GM23248 (cell line): ENCODE measurements at regions not wholly inside any gene's neighbourhood (a gene's known extent, or its start where the extent isn't known, plus 50 kb on each side); places are given as distances from the start of the nearest gene placed in this dataset.

ENCODE experiments used
- DNase-seq: peaks from one replicate; pipeline ENCODE4 v3.0.0-alpha.2; 2015
- H2AFZ ChIP-seq: fragments of 200-600 bp; sonication (generic); 2 replicates; pipeline ENCODE4 v1.6.1; 2016; ENCODE audit warnings: antibody characterized with exemption
- H3F3A ChIP-seq: fragments of 200-600 bp; sonication (generic); 2 replicates; pipeline ENCODE4 v1.6.1; 2016; ENCODE audit warnings: mild to moderate bottlenecking, antibody characterized with exemption, mixed run types; ENCODE audit not compliant: insufficient read depth
- H3K27ac ChIP-seq: fragments of 200-600 bp; sonication (generic); 2 replicates; pipeline ENCODE4 v1.5.1; 2016; ENCODE audit warnings: mild to moderate bottlenecking
- H3K27me3 ChIP-seq: fragments of 200-600 bp; sonication (generic); replicated peaks from 2 replicates; pipeline ENCODE4 v1.6.1; 2016; ENCODE audit warnings: mild to moderate bottlenecking; ENCODE audit not compliant: insufficient read depth
- H3K36me3 ChIP-seq: fragments of 200-600 bp; sonication (generic); 2 replicates; pipeline ENCODE4 v1.6.1; 2016; ENCODE audit warnings: low read depth, mild to moderate bottlenecking
- H3K4me1 ChIP-seq: fragments of 200-600 bp; sonication (generic); 2 replicates; pipeline ENCODE4 v1.6.1; 2016; ENCODE audit warnings: mild to moderate bottlenecking; ENCODE audit not compliant: insufficient read depth
- H3K4me2 ChIP-seq: fragments of 200-600 bp; sonication (generic); one replicate; pipeline ENCODE4 v1.6.1; 2016; ENCODE audit warnings: mild to moderate bottlenecking; ENCODE audit not compliant: unreplicated experiment
- H3K4me3 ChIP-seq: fragments of 200-600 bp; sonication (generic); 2 replicates; pipeline ENCODE4 v1.5.1; 2016; ENCODE audit warnings: mild to moderate bottlenecking
- H3K79me2 ChIP-seq: fragments of 200-600 bp; sonication (generic); 2 replicates; pipeline ENCODE4 v1.6.1; 2016; ENCODE audit warnings: mild to moderate bottlenecking; ENCODE audit not compliant: insufficient read depth
- H3K9ac ChIP-seq: fragments of 200-600 bp; sonication (generic); 2 replicates; pipeline ENCODE4 v1.6.1; 2016; ENCODE audit warnings: mild to moderate bottlenecking
- H3K9me2 ChIP-seq: fragments of 200-600 bp; sonication (generic); 2 replicates; pipeline ENCODE4 v1.6.1; 2016; ENCODE audit warnings: mixed run types, mild to moderate bottlenecking, moderate library complexity; ENCODE audit not compliant: insufficient read depth
- H3K9me3 ChIP-seq: fragments of 200-600 bp; sonication (generic); one replicate; pipeline ENCODE4 v1.6.1; 2017; ENCODE audit warnings: low read depth
- H4K20me1 ChIP-seq: fragments of 200-600 bp; sonication (generic); 2 replicates; pipeline ENCODE4 v1.6.0; 2016; ENCODE audit not compliant: insufficient read depth
- EZH2 ChIP-seq: fragments of 200-600 bp; sonication (generic); IDR thresholded peaks from 2 replicates; pipeline ENCODE4 v1.6.1; 2018; ENCODE audit warnings: antibody characterized with exemption, mild to moderate bottlenecking; ENCODE audit not compliant: insufficient read depth, poor library complexity, severe bottlenecking
- EZH2phosphoT487 ChIP-seq: fragments of 200-600 bp; sonication (generic); IDR thresholded peaks from 2 replicates; pipeline ENCODE4 v1.6.1; 2018; ENCODE audit warnings: antibody characterized with exemption, moderate library complexity, mild to moderate bottlenecking, low read depth; ENCODE audit not compliant: insufficient read depth
- WGBS, 2 experiments: methylation state at CpG; one replicate each; pipeline ENCODE4 v1.1.6; 2015 to 2017; ENCODE audit warnings: low lambda C conversion rate in 2 of 2, low coverage in 1 of 2; ENCODE audit errors: missing lambda C conversion rate in 2 of 2; 5-methylcytosine and 5-hydroxymethylcytosine counted together
- in situ Hi-C: fragments of 300-500 bp; cut with MboI; formaldehyde crosslinking; loops from 2 replicates; pipeline ENCODE4 v1.15.0; 2020

GRCh38 chr4:12583275-12583674 lies 900.9 kb downstream of the RAB28 start:
- no peaks in the 10 kb centered on the region for H3K9me3 ChIP-seq
- H3K36me3 ChIP-seq = no peaks in the 10 kb centered on the region
- H3K27ac ChIP-seq = no peak overlapping the region
- in situ Hi-C loops = no loop called here
- no peak overlapping the region for H3K4me2 ChIP-seq
- H3K9me2 ChIP-seq = no peaks in the 10 kb centered on the region
- H3F3A ChIP-seq = no peaks in the 10 kb centered on the region
- no peak for DNase-seq
- H3K79me2 ChIP-seq = no peaks in the 10 kb centered on the region
- H4K20me1 ChIP-seq = no peaks in the 10 kb centered on the region
- no peak overlapping the region for H3K4me3 ChIP-seq
- H2AFZ ChIP-seq = no peak overlapping the region
- TF ChIP-seq EZH2phosphoT487 = no peak
- TF ChIP-seq EZH2 = no peak
- no peaks in the 10 kb centered on the region for H3K27me3 ChIP-seq
- H3K4me1 ChIP-seq = no peaks in the 10 kb centered on the region
- no peak overlapping the region for H3K9ac ChIP-seq
- WGBS, 2 experiments = 10 to 20% methylated on average over 1 of the region's 1 CpG

GRCh38 chr4:12580787-12581186 lies 903.4 kb downstream of the RAB28 start:
- Histone ChIP-seq H3K36me3 (no peaks in the 10 kb centered on the region), H3K27me3 (no peaks in the 10 kb centered on the region), H3K9me3 (no peaks in the 10 kb centered on the region), H3K27ac (no peak overlapping the region), H3K9ac (no peak overlapping the region), H3K79me2 (no peaks in the 10 kb centered on the region), H3K4me2 (no peak overlapping the region), H3K4me1 (no peaks in the 10 kb centered on the region), H4K20me1 (no peaks in the 10 kb centered on the region), H3K9me2 (no peaks in the 10 kb centered on the region), H3K4me3 (no peak overlapping the region), H2AFZ (no peak overlapping the region), H3F3A (no peaks in the 10 kb centered on the region)
- in situ Hi-C loops = no loop called here
- DNase-seq = no peak
- TF ChIP-seq EZH2phosphoT487 = no peak
- TF ChIP-seq EZH2 = no peak
- 42 to 50% methylated on average over 5 of the region's 5 CpGs for WGBS, 2 experiments

- in situ Hi-C loops = no loop called here
- Histone ChIP-seq H3K27ac (no peak overlapping the region), H4K20me1 (no peaks in the 10 kb centered on the region), H3K4me2 (no peak overlapping the region), H3K27me3 (no peaks in the 10 kb centered on the region), H3K4me3 (no peak overlapping the region), H3K36me3 (no peaks in the 10 kb centered on the region), H3K9me3 (no peaks in the 10 kb centered on the region), H3F3A (no peaks in the 10 kb centered on the region), H3K79me2 (no peaks in the 10 kb centered on the region), H3K9ac (no peak overlapping the region), H3K9me2 (no peaks in the 10 kb centered on the region), H3K4me1 (no peaks in the 10 kb centered on the region), H2AFZ (no peak overlapping the region)
- no peak for DNase-seq
- WGBS, 2 experiments = 10 to 12% methylated on average over 6 of the region's 6 CpGs
- TF ChIP-seq EZH2phosphoT487 = no peak
Observed at GRCh38 chr4:12579172-12579571, 905.0 kb downstream of the RAB28 start.

GRCh38 chr4:12576409-12576808 lies 907.7 kb downstream of the RAB28 start:
- Histone ChIP-seq H2AFZ (no peak overlapping the region), H3K79me2 (no peaks in the 10 kb centered on the region), H3K27me3 (no peaks in the 10 kb centered on the region), H3K4me3 (no peak overlapping the region), H3K9ac (no peak overlapping the region), H3K4me2 (no peak overlapping the region), H4K20me1 (no peaks in the 10 kb centered on the region), H3K9me3 (no peaks in the 10 kb centered on the region), H3F3A (no peaks in the 10 kb centered on the region), H3K36me3 (no peaks in the 10 kb centered on the region), H3K9me2 (no peaks in the 10 kb centered on the region), H3K27ac (no peak overlapping the region), H3K4me1 (no peaks in the 10 kb centered on the region)
- no peak for DNase-seq
- in situ Hi-C loops = no loop called here
- TF ChIP-seq EZH2phosphoT487 (no peak), EZH2 (no peak)
- 6 to 8% methylated on average over 4 of the region's 4 CpGs for WGBS, 2 experiments

- H3K4me3 ChIP-seq = no peak overlapping the region
- H3K36me3 ChIP-seq = no peaks in the 10 kb centered on the region
- in situ Hi-C loops = no loop called here
Observed at GRCh38 chr4:12573716-12574115, 910.4 kb downstream of the RAB28 start.

More at GRCh38 chr4:12573716-12574115, 910.4 kb downstream of the RAB28 start:
- H3K79me2 ChIP-seq = no peaks in the 10 kb centered on the region
- no peak overlapping the region for H3K27ac ChIP-seq
- no peak for TF ChIP-seq EZH2
- no peak overlapping the region for H3K4me2 ChIP-seq
- H3K9me2 ChIP-seq = no peaks in the 10 kb centered on the region
- no peak for DNase-seq
- H4K20me1 ChIP-seq = no peaks in the 10 kb centered on the region
- H3K9ac ChIP-seq = no peak overlapping the region
- no peaks in the 10 kb centered on the region for H3K4me1 ChIP-seq
- no peaks in the 10 kb centered on the region for H3K27me3 ChIP-seq
- no peak overlapping the region for H2AFZ ChIP-seq
- H3F3A ChIP-seq = no peaks in the 10 kb centered on the region
- no peaks in the 10 kb centered on the region for H3K9me3 ChIP-seq
